GM12878 (cell line): ENCODE measurements at regions not wholly inside any gene's neighbourhood (a gene's known extent, or its start where the extent isn't known, plus 50 kb on each side); places are given as distances from the start of the nearest gene placed in this dataset.
"Not testable (repeated sequence)": the region's sequence is repeated elsewhere in the genome, so short reads cannot be mapped to it uniquely, and the experiment has no call there.

Experiments
- ATAC-seq: fragments of 200-7000 bp; cut with Tn5 transposase; 3 replicates; pipeline ENCODE4 v1.9.1; 2020; ENCODE audit warnings: mild to moderate bottlenecking, moderate library complexity
- BruUV-seq: library from RNA; stranded (reverse); fragments of 400-500 nt; replicated peaks from 2 replicates; lab custom pipeline; 2021; lab: Mats Ljungman, UMichigan
- CTCF ChIA-PET: fragments of 300-600 bp; sonication (Branson Sonifier 250); formaldehyde crosslinking; extraction: SDS; loops from one replicate; lab custom pipeline; 2021; ENCODE audit warnings: inconsistent platforms; lab: Yijun Ruan, JAX
- POLR2A ChIA-PET: fragments of 350-600 bp; formaldehyde crosslinking; extraction: SDS; loops from one replicate; lab custom pipeline; 2021; ENCODE audit warnings: inconsistent platforms; lab: Charles Lee
- RAD21 ChIA-PET: fragments of 300-600 bp; sonication (Branson Sonifier 250); formaldehyde crosslinking; loops from one replicate; lab custom pipeline; 2023; ENCODE audit warnings: antibody characterized with exemption; ENCODE audit not compliant: unreplicated experiment; lab: Charles Lee
- SMC1A ChIA-PET: fragments of 300-600 bp; sonication (Branson Sonifier 250); formaldehyde crosslinking; loops from one replicate; lab custom pipeline; 2023; ENCODE audit not compliant: unreplicated experiment, uncharacterized antibody; lab: Charles Lee
- DNase-seq: peaks from one replicate; pipeline ENCODE4 v3.0.0-alpha.2; 2011; ENCODE audit warnings: low read depth, low spot score
- FAIRE-seq: peaks from 3 replicates; lab custom pipeline; 2011; peaks lifted over from hg19 to GRCh38; lab: Jason Lieb, UNC
- H2AFZ ChIP-seq: 2 replicates; pipeline ENCODE4 v1.6.0; 2011; ENCODE audit warnings: low read depth, low read length, control low read depth; ENCODE audit not compliant: control insufficient read depth
- H3K27ac ChIP-seq: 2 replicates; pipeline ENCODE4 v1.5.1; 2011; ENCODE audit warnings: control low read depth; ENCODE audit not compliant: control insufficient read depth, insufficient read depth
- H3K27me3 ChIP-seq, 2 experiments: replicated peaks in 1 of 2; 2 replicates each; pipeline versions ENCODE4 v1.6.0 to v1.6.1; 2011; ENCODE audit warnings: low read length in 1 of 2; ENCODE audit not compliant: control insufficient read depth in 2 of 2, insufficient read depth in 2 of 2
- H3K36me3 ChIP-seq, 2 experiments: 2 replicates each; pipeline ENCODE4 v1.5.1; 2011; ENCODE audit warnings: low read length in 1 of 2; ENCODE audit not compliant: control insufficient read depth in 2 of 2, insufficient read depth in 2 of 2
- H3K4me1 ChIP-seq: 2 replicates; pipeline ENCODE4 v1.6.1; 2011; ENCODE audit warnings: mild to moderate bottlenecking, low read length, moderate library complexity, mixed read lengths; ENCODE audit not compliant: control insufficient read depth, insufficient read depth
- H3K4me2 ChIP-seq: 2 replicates; pipeline ENCODE4 v1.6.0; 2011; ENCODE audit warnings: control low read depth; ENCODE audit not compliant: control insufficient read depth, insufficient read depth
- H3K4me3 ChIP-seq: fragments of 200-600 bp; sonication (generic); 2 replicates; pipeline ENCODE4 v1.5.1; 2016
- H3K79me2 ChIP-seq: 2 replicates; pipeline ENCODE4 v1.6.0; 2011; ENCODE audit warnings: low read length; ENCODE audit not compliant: control insufficient read depth, insufficient read depth
- H3K9ac ChIP-seq: 2 replicates; pipeline ENCODE4 v1.8.0; 2011; ENCODE audit warnings: low read length, control low read depth, mixed read lengths; ENCODE audit not compliant: control insufficient read depth, insufficient read depth
- H3K9me3 ChIP-seq: replicated peaks from 3 replicates; pipeline ENCODE4 v1.5.1; 2011; ENCODE audit warnings: mild to moderate bottlenecking, low read length; ENCODE audit not compliant: control insufficient read depth, insufficient read depth
- H4K20me1 ChIP-seq: 2 replicates; pipeline ENCODE4 v1.6.0; 2011; ENCODE audit not compliant: control insufficient read depth, insufficient read depth
- MYC ChIP-seq: IDR thresholded peaks from 2 replicates; pipeline ENCODE4 v1.6.1; 2011; ENCODE audit warnings: mild to moderate bottlenecking, low read length, moderate library complexity, inconsistent platforms; ENCODE audit not compliant: insufficient read depth, insufficient replicate concordance, insufficient read length, severe bottlenecking
- RAD51 ChIP-seq: fragments of 450-650 bp; IDR thresholded peaks from 2 replicates; pipeline ENCODE4 v1.6.1; 2016; ENCODE audit warnings: moderate library complexity, mild to moderate bottlenecking, inconsistent platforms
- SMARCA5 ChIP-seq: fragments of 450-650 bp; IDR thresholded peaks from 2 replicates; pipeline ENCODE4 v1.6.1; 2017; ENCODE audit warnings: mild to moderate bottlenecking
- ZNF384 ChIP-seq: IDR thresholded peaks from 2 replicates; pipeline ENCODE4 v1.6.1; 2012; ENCODE audit warnings: low read depth, mild to moderate bottlenecking, low read length, improper control_type of control experiment, borderline replicate concordance
- WGBS: methylation state at CpG from one replicate; pipeline ENCODE4 v1.1.6; 2016; ENCODE audit warnings: low lambda C conversion rate; ENCODE audit not compliant: insufficient replicate concordance, insufficient coverage; ENCODE audit errors: missing lambda C conversion rate; 5-methylcytosine and 5-hydroxymethylcytosine counted together
- in situ Hi-C: fragments of 300-500 bp; cut with MboI; formaldehyde crosslinking; loops from 9 replicates; pipeline ENCODE4 v1.14.3; 2018; ENCODE audit warnings: mixed read lengths
- intact Hi-C: fragments of 100-400 bp; cut with micrococcal nuclease; formaldehyde crosslinking; loops from one replicate; pipeline ENCODE4 v1.14.2; 2022; ENCODE audit not compliant: unreplicated experiment
- TF ChIP-seq, protein P1 (sequence below): fragments of 450-650 bp; conservative IDR thresholded peaks from 2 replicates; pipeline ENCODE4 v1.6.1; 2017; ENCODE audit warnings: mild to moderate bottlenecking, moderate library complexity

DNA sequence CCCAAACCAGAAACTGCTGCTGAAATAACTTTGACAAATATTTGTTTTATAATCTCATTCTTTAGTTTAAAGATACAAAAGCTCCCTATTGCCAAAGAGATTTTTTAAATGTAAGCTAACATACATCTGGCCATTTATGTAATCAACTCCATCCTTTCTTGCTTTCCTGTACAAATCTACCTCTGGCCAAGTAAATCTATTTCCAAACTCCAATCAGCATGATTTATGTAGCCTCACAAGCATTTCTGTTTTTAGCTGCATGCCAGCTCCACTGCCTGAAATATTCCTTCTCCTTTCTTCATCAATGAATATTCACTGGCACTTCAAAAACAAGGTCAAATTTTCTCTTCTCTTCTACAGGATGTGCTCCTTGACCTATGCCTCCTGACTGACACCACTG, 80.0 kb downstream of the SHOX2 start:
- no peak for ATAC-seq
- H3K4me2 ChIP-seq: no peak overlapping the region
- ChIA-PET CTCF (no interaction called here), SMC1A (interaction anchor here (1.0 kb wide), 1 partner anchor 9 kb away, joined by 3 read pairs; no protein-coding TSS in a partner anchor), POLR2A (no interaction called here), RAD21 (no interaction called here)
- no TSS peak for BruUV-seq
- no peaks in the 10 kb centered on the region for H3K9me3 ChIP-seq
- TF ChIP-seq ZNF384 (no peak), RAD51 (no peak), SMARCA5 (no peak), MYC (no peak)
- TF ChIP-seq, protein P1, sequence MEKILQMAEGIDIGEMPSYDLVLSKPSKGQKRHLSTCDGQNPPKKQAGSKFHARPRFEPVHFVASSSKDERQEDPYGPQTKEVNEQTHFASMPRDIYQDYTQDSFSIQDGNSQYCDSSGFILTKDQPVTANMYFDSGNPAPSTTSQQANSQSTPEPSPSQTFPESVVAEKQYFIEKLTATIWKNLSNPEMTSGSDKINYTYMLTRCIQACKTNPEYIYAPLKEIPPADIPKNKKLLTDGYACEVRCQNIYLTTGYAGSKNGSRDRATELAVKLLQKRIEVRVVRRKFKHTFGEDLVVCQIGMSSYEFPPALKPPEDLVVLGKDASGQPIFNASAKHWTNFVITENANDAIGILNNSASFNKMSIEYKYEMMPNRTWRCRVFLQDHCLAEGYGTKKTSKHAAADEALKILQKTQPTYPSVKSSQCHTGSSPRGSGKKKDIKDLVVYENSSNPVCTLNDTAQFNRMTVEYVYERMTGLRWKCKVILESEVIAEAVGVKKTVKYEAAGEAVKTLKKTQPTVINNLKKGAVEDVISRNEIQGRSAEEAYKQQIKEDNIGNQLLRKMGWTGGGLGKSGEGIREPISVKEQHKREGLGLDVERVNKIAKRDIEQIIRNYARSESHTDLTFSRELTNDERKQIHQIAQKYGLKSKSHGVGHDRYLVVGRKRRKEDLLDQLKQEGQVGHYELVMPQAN: no peak
- no peaks in the 10 kb centered on the region for H3K27me3 ChIP-seq
- H3K4me3 ChIP-seq: no peak overlapping the region
- no peak for FAIRE-seq
- intact Hi-C loops: no loop called here
- no peak overlapping the region for H2AFZ ChIP-seq
- no peaks in the 10 kb centered on the region for H3K4me1 ChIP-seq
- no peaks in the 10 kb centered on the region for H4K20me1 ChIP-seq
- in situ Hi-C loops: no loop called here
- DNase-seq: no peak
- H3K79me2 ChIP-seq: no peaks in the 10 kb centered on the region
- H3K27ac ChIP-seq: no peak overlapping the region
- H3K9ac ChIP-seq: no peak overlapping the region
- no peaks in the 10 kb centered on the region for H3K36me3 ChIP-seq

DNA sequence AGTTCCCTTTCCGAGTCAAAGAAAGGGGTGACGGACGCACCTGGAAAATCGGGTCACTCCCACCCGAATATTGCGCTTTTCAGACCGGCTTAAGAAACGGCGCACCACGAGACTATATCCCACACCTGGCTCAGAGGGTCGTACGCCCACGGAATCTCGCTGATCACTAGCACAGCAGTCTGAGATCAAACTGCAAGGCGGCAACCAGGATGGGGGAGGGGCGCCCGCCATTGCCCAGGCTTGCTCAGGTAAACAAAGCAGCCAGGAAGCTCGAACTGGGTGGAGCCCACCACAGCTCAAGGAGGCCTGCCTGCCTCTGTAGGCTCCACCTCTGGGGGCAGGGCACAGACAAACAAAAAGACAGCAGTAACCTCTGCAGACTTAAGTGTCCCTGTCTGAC, 86.3 kb downstream of the SHOX2 start:
- POLR2A ChIA-PET, H3K4me2 ChIP-seq, H3K79me2 ChIP-seq, H3K9ac ChIP-seq, CTCF ChIA-PET, intact Hi-C loops, SMC1A ChIA-PET, H3K9me3 ChIP-seq, ATAC-seq, RAD21 ChIA-PET, H4K20me1 ChIP-seq, H3K27me3 ChIP-seq, FAIRE-seq, H2AFZ ChIP-seq, H3K36me3 ChIP-seq, in situ Hi-C loops, H3K4me3 ChIP-seq, H3K4me1 ChIP-seq, DNase-seq, H3K27ac ChIP-seq, BruUV-seq: not testable (repeated sequence)
- 75% methylated on average over 4 of the region's 18 CpGs for WGBS
